Adrenal gland (tissue), 9 donors: ENCODE measurements at regions not wholly inside any gene's neighbourhood (a gene's known extent, or its start where the extent isn't known, plus 50 kb on each side); places are given as distances from the start of the nearest gene placed in this dataset.

Source experiments
- DNase-seq, 7 donors: peaks; one replicate each; pipeline ENCODE4 v3.0.0-alpha.2; 2019 to 2020
- H3K27ac ChIP-seq, 5 donors: fragments of 200-600 bp; sonication (generic) in 4 of 5; 1 replicate in 3 of 5; 2 replicates in 2 of 5; pipeline versions ENCODE4 v1.5.1 to v1.8.0; 2016 to 2020; ENCODE audit warnings: mild to moderate bottlenecking in 1 of 5
- H3K27me3 ChIP-seq: fragments of 200-600 bp; 2 replicates; pipeline ENCODE4 v1.8.0; 2021
- H3K36me3 ChIP-seq, 2 donors: fragments of 200-600 bp; replicated peaks in 1 of 2; 1 replicate in 1 of 2; 2 replicates in 1 of 2; pipeline versions ENCODE4 v1.5.1 to v1.8.0; 2018 to 2022
- H3K4me1 ChIP-seq, 2 donors: fragments of 200-600 bp; replicated peaks in 1 of 2; 1 replicate in 1 of 2; 2 replicates in 1 of 2; pipeline versions ENCODE4 v1.5.1 to v1.8.0; 2018 to 2021
- H3K4me3 ChIP-seq, 4 donors: fragments of 200-600 bp; sonication (generic) in 3 of 4; one replicate each; pipeline ENCODE4 v1.5.1; 2016 to 2018
- H3K9me3 ChIP-seq, 3 donors: fragments of 200-600 bp; sonication (generic) in 1 of 3; replicated peaks in 1 of 3; 1 replicate in 2 of 3; 2 replicates in 1 of 3; pipeline versions ENCODE4 v1.5.1 to v1.8.0; 2016 to 2021
- POLR2A ChIP-seq, 2 donors: fragments of 450-650 bp; IDR thresholded peaks; one replicate each; pipeline ENCODE4 v1.6.1; 2017; ENCODE audit warnings: antibody characterized with exemption in 2 of 2, mild to moderate bottlenecking in 2 of 2, moderate library complexity in 1 of 2
- WGBS, 4 donors: extraction: QIAGEN DNeasy Blood & Tissue Kit in 2 of 4; methylation state at CpG; one replicate each; pipeline versions ENCODE4 v1.1.5 to v1.1.7; 2013 to 2017; 5-methylcytosine and 5-hydroxymethylcytosine counted together
- intact Hi-C, 2 donors: fragments of 100-400 bp; cut with DNase I; formaldehyde crosslinking; loops; one replicate each; pipeline versions ENCODE4 v1.14.1 to v1.15.0; 2022 to 2023
- TF ChIP-seq, protein P1 (sequence below), 6 experiments: fragments of 450-650 bp in 4 of 6; fragments of 200-600 bp in 2 of 6; sonication (generic) in 1 of 6; IDR thresholded peaks; 1 replicate in 5 of 6; 2 replicates in 1 of 6; pipeline versions ENCODE4 v1.5.1 to v1.8.0; 2016 to 2021; ENCODE audit warnings: antibody characterized with exemption in 6 of 6, mild to moderate bottlenecking in 2 of 6, moderate library complexity in 1 of 6
- donor health status: healthy with polysubstance abuse.
- donor health status: Bipolar disorder and iron deficiency.
- donor health status: DM: yes; HTN: yes; CAD: no.
- donor health status: DM: no; HTN: no; CAD: no.
- donor health status: DM: no; HTN: no; CAD: no.

DNA sequence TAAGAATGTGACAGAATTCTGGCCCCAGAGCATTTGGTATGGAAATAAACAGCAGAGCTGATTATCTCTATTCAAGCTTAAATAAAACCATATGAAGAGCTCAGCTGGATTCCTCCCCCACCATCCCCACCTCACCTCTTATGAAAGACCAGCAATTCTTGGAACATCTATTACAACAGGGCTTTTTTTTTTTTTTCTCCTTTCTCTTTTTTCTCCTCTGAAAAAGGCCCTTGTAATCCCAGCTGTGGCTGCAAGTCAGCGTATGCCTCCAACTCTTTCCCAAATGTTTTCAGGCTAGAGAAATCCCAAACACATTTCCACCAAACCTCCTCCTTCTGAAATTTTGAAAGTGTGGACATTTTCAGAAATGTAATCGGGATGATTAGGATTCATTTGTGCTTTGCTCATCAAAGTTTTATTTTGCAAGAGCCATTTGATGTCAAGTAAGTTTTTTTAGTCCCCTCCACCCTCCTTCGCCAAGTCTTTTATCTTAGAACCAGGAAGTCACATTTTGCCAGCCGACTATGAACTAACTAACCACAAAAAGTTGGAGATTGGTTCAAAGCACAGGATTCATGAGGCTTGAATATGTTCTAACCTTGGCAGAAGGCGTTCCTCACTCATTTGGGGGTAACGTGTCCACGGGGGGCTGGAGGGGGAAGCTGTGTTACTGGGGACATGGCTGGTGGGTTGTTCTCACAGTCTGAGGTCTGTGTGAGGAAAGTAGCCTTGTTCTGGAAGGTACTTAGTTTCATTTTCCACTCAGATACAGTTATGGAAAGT lies 142.0 kb upstream of the PDZRN3 start:
- 19 to 32% (median 24%) methylated on average over 7 of the region's 7 CpGs for WGBS, 4 donors
- H3K36me3 ChIP-seq, result no peaks in the 10 kb centered on the region
- H3K27ac ChIP-seq, result peak overlapping the region in 3 of 5 donors; percentile 32 to 77 (median 48)
- DNase-seq, result peak in 2 of 7 donors; percentile 4 to 13
- intact Hi-C loops, result no loop called here
- H3K9me3 ChIP-seq, result no peaks in the 10 kb centered on the region
- H3K4me3 ChIP-seq, result peak overlapping the region in 1 of 4 donors; percentile 37
- no peak for TF ChIP-seq POLR2A (IDR thresholded peaks at IDR 0.05)
- TF ChIP-seq, protein P1, sequence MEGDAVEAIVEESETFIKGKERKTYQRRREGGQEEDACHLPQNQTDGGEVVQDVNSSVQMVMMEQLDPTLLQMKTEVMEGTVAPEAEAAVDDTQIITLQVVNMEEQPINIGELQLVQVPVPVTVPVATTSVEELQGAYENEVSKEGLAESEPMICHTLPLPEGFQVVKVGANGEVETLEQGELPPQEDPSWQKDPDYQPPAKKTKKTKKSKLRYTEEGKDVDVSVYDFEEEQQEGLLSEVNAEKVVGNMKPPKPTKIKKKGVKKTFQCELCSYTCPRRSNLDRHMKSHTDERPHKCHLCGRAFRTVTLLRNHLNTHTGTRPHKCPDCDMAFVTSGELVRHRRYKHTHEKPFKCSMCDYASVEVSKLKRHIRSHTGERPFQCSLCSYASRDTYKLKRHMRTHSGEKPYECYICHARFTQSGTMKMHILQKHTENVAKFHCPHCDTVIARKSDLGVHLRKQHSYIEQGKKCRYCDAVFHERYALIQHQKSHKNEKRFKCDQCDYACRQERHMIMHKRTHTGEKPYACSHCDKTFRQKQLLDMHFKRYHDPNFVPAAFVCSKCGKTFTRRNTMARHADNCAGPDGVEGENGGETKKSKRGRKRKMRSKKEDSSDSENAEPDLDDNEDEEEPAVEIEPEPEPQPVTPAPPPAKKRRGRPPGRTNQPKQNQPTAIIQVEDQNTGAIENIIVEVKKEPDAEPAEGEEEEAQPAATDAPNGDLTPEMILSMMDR (IDR thresholded peaks at IDR 0.05), result no peak
- no peaks in the 10 kb centered on the region for H3K27me3 ChIP-seq
- H3K4me1 ChIP-seq, result no peaks in the 10 kb centered on the region

DNA sequence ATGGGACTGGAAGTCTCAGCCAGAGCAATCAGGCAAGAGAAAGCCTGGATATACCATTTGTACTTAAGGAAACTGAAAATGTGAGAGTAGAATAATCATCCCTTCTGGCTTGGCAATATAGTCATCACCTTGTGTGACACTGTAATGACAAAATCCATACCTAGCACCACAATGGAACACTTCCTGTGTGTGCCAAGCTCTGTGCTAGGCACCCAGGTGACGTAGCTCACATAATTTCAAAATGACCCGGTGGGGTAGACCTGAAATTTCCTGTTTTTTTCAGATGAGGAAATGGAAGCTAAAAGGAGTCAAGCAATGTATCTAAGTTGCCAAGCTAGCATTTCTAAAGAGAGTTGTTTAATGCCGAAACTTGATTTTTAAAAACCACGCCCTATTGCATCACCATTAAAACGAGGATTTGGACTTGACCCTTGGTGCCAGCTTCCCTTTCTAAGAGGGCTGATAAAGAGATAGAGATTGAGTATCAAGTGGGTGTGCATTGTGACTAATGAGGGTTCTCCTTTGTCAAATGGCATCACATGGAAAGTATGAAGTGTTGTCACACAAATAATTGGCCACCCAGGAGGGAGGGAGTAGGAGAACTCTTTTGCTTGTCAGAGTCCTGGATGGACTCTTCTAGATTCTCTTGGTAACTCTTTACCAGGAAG lies 141.3 kb upstream of the PDZRN3 start:
- no peak for DNase-seq
- TF ChIP-seq, protein P1 (IDR thresholded peaks at IDR 0.05), result no peak
- TF ChIP-seq POLR2A (IDR thresholded peaks at IDR 0.05), result no peak
- Histone ChIP-seq H3K4me3 (no peak overlapping the region), H3K27ac (peak overlapping the region in 1 of 5 donors; percentile 37), H3K4me1 (no peaks in the 10 kb centered on the region), H3K9me3 (no peaks in the 10 kb centered on the region), H3K27me3 (no peaks in the 10 kb centered on the region), H3K36me3 (no peaks in the 10 kb centered on the region)
- 69 to 75% (median 74%) methylated on average over 5 of the region's 5 CpGs for WGBS, 4 donors
- intact Hi-C loops, result no loop called here

DNA sequence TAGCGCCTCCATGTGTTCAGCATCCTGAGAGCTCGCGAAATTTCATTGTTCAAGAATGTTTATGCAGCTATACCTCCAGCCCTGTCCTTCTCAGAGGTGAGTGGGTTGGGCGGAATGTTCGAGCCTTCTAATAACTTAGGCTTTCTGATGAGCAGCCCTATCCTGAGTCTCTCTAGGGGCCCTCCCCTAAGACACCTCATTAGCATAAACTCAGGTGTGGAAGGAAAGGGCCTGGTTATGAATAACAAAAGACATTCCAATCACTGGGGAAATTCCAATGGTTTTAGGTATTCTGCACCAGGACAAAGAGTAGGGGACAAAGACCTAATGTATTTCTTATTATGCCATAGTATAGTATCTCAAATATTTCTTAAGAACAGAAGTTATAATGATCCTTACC lies 138.1 kb upstream of the PDZRN3 start:
- no peaks in the 10 kb centered on the region for H3K9me3 ChIP-seq
- no peak for DNase-seq
- WGBS, 4 donors, result 89 to 95% (median 94%) methylated on average over 5 of the region's 5 CpGs
- TF ChIP-seq, protein P1 (IDR thresholded peaks at IDR 0.05), result no peak
- TF ChIP-seq POLR2A (IDR thresholded peaks at IDR 0.05), result no peak
- no peak overlapping the region for H3K4me3 ChIP-seq
- H3K27me3 ChIP-seq, result no peaks in the 10 kb centered on the region
- H3K27ac ChIP-seq, result no peak overlapping the region
- H3K4me1 ChIP-seq, result no peaks in the 10 kb centered on the region
- intact Hi-C loops, result no loop called here
- no peaks in the 10 kb centered on the region for H3K36me3 ChIP-seq

DNA sequence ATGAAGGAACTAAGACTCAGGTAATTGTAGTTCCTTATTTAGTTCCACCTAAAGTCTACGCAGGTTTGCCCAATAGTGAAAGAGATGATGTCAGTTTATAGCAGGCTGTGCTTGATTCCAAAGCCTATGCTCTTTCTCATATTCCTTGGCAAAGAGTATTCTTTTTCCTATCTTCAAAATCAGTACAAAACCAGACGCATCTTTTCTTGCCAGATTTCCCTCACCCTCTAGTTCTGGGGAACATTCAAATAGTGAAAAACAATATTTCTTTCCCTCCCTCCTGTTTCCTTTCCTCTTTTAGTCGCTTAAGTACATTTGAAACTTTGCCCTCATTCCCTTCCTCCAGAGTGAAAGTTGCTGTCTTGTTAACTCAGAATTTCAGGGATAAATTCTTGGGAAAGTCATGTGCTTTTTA lies 134.6 kb upstream of the PDZRN3 start:
- H3K4me3 ChIP-seq, result no peak overlapping the region
- intact Hi-C loops, result no loop called here
- no peak overlapping the region for H3K27ac ChIP-seq
- H3K4me1 ChIP-seq, result no peaks in the 10 kb centered on the region
- no peaks in the 10 kb centered on the region for H3K27me3 ChIP-seq
- no peaks in the 10 kb centered on the region for H3K36me3 ChIP-seq
- WGBS, 4 donors, result 58 to 60% (median 58%) methylated on average over 3 of the region's 3 CpGs
- no peak for DNase-seq
- no peaks in the 10 kb centered on the region for H3K9me3 ChIP-seq
- TF ChIP-seq, protein P1 (IDR thresholded peaks at IDR 0.05), result no peak
- no peak for TF ChIP-seq POLR2A (IDR thresholded peaks at IDR 0.05)
